NCI-H2196 (cell line): ENCODE measurements at regions not wholly inside any gene's neighbourhood (a gene's known extent, or its start where the extent isn't known, plus 50 kb on each side); places are given as distances from the start of the nearest gene placed in this dataset.

Source experiments
- DNase-seq: peaks from one replicate; lab custom pipeline; 2025; ENCODE audit not compliant: unreplicated experiment; lab: John Stamatoyannopoulos, UW

DNA sequence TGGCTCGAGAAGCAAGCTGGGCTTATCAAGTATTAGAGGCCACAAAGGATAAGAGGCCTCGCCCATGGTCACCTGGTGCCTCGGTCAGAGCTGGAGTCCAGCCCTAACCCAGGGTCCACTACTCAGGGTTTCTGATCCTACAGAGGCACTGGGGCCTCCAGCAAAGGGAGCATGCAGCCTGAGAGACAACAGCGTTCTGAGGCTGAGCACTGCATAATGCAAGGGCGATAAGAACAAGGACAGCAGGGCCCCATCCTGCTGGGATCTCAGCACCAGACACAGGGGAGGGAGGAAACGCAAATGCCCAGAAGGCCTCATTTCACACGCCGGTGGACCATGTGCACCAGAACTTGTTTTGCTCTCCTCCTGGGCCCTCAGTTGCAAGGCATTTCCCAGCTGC, 63.0 kb downstream of the C5orf15 start:
- no peak for DNase-seq

GRCh38 chr5:133904641-133905040, 63.8 kb downstream of the C5orf15 start:
- no peak for DNase-seq

GRCh38 chr5:133902511-133903118, 65.8 kb downstream of the C5orf15 start:
- DNase-seq: no peak

GRCh38 chr5:133900534-133901270, 67.7 kb downstream of the C5orf15 start:
- no peak for DNase-seq

DNA sequence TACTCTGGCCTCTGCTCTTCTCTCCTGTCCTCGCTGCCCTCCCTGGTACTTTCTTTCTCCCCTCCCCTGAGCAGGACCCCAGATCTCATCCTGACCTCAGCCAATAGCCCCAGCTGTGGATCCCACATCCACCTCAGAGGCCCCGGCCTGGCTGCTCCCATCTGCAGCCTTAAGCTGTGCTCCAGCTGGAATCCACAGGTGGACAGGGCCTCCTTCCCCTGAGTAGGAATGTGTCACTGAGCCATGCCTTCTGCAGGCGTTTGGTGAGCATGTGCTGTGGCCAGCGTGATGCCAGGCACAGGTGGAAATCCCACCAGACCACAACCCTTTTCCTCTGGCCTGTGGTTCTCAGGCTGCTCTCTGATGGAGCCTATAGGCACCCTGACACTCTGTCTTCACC, 68.9 kb downstream of the C5orf15 start:
- no peak for DNase-seq

- no peak for DNase-seq
Observed at GRCh38 chr5:133898440-133898839, 70.0 kb downstream of the C5orf15 start.

DNA sequence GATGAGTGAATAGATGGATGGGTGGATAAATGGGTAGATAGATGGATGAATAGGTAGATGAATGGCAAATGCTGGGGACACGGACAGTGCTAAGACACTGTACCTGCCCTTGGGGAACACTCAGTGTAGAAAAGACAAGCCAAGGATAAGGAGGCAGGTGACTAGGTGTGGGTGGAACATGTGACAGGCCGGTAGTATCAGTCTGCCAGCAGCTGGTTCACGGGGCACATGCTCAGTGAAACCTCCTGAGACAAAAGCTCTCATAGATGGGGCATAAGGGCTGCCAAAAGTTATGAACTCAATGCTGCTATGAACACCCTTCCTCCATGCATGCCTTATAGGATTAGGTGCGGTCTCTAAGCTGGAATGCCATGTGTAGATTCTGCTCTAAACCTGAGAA, 71.0 kb downstream of the C5orf15 start:
- no peak for DNase-seq

DNA sequence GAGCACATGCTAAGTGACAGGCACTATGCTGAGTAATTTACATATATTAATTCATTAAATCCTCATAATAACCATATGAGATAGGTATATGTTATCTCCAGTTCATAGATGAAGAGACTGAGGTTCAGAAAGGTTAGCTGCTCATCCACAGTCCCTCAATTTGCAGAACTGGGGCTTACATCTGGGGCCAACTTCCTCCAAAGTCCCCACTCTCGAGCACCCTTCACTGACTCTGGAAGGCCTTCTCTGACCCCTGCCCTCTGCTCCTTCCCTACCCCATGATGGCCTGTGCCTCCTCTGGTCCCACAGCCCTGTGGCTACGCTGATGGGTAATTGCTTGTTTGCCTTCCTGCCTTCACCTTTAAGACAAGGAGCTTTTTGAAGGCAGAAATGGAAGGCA, 71.6 kb downstream of the C5orf15 start:
- DNase-seq: no peak

DNA sequence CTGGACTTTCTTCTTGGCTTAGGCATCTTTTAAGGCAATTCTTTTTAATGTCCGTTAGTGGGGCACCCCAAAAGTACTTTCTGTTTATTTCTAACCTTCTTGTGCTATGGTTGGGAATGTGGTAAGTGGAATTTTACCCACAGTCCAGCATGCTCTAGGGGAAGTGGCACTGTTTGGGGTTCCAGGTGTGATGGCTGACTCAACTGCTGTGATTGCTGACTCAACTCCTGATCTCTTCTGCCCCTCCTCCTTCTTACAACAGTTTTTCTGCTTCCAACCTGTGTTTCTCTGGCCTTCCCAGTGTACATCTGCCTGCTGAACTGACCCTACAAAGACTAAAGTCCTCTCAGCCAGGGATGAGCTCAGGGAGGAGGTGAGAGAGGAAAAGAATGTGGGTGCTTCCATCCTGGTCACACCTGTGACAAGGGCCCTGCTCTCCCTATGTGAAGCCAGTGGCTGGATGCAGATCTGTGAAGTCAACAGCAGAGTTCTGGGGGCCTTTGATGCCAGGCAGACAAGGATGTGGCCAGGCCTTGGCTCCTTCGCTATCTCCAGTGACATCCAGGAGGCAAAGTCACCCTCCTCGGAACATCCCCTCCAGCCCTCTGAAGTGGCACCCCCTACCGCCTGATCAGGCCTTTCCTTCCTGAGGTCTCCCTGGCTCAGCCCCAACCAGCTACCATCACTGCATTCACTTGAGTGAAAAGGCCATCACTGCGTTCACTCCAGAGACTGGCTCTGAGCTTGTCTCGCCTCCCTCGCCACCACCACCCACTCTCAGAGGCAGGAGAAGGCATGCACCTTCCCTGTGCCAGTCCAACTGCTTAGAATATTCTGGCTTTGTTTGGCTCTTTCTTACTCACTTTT, 72.2 kb downstream of the C5orf15 start:
- DNase-seq: no peak

DNA sequence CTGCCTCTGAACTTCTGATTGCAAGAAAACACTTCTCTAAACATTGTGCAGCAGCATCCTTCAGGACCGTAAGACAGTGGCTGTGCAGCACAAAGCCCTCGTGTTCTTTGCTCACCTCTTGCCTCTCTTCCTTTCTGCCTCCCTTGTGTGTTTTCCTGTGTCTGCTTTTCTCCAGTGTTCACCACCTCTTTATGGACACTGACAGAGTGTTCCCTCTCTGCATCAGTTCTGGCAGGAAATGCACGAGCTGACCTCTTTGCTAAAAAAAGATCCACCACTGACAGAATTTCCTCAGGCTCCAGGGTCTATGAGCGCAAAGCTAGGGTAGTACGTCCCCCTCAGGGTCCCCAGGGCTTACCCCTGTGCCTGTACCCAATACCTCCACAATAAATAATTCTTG, 74.3 kb downstream of the C5orf15 start:
- DNase-seq: no peak

GRCh38 chr5:133892774-133893173, 75.7 kb downstream of the C5orf15 start:
- no peak for DNase-seq

DNA sequence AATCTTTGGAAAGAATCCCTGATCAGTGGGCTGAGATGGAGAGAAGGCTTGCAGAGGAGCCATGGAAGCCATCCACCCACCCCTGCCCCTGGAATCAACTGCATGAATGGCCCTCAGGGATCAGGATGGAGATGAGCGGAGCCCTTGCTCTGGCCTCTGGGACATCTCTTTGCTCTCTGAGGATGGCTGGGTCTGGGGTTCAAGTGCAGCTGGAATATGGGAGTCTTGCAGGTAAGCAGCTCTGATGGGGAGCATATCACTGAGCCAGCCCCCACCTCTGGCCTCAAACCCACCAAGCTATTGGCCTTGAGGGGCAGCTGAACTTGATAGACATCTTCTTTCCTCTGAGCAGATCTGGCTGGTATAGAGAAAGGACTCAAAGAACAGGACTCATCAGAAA, 76.1 kb downstream of the C5orf15 start:
- no peak for DNase-seq

DNA sequence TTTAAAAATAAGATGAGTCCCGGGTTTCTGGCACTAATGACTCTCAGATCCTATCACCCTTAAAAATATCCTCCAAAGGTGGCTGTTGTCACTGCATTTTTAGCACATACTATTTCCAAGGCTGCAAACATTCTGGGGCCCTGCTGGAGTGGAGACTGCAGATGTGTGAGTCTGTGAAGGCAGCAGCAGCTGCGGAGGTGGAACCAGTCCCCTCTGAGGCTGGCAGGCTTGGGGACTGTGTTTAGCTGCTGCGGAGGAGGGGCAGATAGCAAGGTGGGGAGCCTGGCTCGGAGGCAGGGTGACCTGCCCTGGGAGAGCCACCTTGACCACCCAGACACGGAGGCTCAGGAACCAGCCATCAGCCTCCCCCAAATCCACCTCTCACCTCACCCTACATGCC, 77.0 kb downstream of the C5orf15 start:
- no peak for DNase-seq

DNA sequence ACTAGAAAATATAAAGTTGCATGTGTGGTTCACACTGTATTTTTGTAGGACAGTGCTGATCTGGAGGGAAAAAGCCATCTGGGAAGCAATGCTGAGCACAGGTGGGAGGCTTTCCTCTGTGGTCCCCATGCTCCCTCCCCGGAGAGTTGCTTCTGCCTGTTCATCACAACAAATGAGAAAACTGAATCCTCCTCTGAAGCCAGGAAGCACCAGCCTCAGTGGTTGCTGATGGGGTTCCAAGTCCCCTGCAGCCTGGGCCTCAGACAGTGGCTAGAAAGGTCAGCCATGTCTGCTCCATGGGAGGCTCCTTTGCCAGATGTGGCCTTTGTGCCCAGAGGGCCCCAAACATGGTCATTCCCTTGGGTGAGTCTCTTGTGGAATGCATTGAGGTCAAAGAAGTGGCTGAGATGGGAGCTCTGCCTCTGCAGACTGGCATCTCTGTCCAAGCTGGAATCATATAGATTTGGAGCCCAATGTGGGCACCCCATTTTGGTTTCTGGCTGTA, 77.6 kb downstream of the C5orf15 start:
- no peak for DNase-seq

- no peak for DNase-seq
Observed at GRCh38 chr5:133890314-133890713, 78.1 kb downstream of the C5orf15 start.

- DNase-seq: no peak
Observed at GRCh38 chr5:133889271-133889905, 79.0 kb downstream of the C5orf15 start.

DNA sequence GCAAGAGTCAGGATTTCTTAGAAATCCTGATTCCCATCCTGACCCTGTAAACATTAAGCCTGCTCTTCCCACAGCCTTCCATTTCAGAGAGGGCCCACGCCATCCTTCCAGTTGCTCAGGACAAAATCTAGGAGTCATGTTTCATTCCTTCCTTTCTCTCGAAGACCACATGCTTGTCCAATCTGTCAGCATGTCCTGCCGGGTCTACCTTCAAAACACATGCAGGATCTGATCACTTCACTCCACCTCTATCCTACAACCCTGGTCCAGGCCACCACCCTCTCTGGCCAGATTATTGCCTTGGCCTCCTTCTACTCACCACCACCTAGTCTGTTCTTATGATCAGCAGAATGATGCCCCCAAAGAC, 79.8 kb downstream of the C5orf15 start:
- DNase-seq: no peak

GRCh38 chr5:133885566-133885965, 82.9 kb downstream of the C5orf15 start:
- DNase-seq: no peak

DNA sequence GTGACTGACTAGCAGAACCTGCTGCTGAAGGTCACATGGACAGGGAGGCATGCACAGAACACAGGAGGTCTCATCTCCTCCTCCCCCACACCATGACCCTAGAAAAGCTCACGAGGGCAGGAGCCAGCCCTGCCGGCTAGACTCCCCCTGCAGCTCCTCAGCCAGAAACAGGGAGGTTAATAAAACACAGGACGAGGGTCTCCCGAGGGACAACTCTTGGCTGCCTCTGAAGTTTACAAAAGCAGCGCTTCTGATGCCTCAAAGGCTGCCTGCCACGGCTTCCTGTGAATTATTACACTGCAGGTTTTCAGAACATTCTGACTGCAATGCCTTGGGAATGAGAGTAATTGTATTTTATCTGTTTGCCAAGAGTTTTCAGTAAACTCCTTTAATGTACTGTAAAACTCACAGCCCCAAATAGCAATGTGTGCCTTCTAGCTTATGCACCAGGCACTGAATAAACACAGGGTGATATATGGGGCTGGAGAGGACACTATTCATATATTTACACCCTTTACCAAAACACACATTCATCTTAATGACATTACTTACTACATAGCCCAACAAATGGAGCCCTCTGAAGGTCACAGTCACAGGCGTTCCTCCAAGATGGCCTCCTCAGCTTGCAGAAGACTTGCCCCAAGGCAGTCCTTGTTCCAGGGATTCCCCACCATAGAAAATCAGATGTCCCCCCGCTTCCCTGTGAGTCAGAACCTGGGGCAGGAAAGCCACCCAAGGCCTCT, 83.7 kb downstream of the C5orf15 start:
- DNase-seq: no peak

- DNase-seq: no peak
Observed at GRCh38 chr5:133883916-133884315, 84.5 kb downstream of the C5orf15 start.

GRCh38 chr5:133882846-133883245, 85.6 kb downstream of the C5orf15 start:
- DNase-seq: no peak
